ENCODE measurements at regions not wholly inside any gene's neighbourhood (a gene's known extent, or its start where the extent isn't known, plus 50 kb on each side); places are given as distances from the start of the nearest gene placed in this dataset.

DNA sequence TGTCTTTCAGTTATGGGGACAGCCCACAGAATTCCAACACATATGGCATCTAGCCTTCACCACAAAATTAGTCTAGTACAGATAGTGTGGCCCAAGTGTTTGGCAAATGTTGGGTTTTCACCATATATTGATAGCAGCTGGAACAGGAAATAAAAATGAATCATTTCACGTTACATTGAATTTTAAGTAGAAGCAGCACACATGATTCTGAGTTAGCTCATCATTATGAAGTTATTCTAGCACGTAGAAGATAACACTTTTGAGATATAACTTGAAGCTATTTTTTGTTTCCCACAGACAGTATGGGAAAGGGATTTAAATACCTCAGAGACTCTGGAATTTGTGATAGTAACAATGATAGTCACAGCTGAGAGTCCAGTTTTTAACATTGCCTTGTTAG lies 118.7 kb downstream of the FAT4 start:
- Mint-ChIP-seq H3K36me3 (ENCODE audit: low read depth) (peaks cover 55% of the 10 kb centered on the region), H3K27me3 (ENCODE audit: low read depth) (no peaks in the 10 kb centered on the region)

DNA sequence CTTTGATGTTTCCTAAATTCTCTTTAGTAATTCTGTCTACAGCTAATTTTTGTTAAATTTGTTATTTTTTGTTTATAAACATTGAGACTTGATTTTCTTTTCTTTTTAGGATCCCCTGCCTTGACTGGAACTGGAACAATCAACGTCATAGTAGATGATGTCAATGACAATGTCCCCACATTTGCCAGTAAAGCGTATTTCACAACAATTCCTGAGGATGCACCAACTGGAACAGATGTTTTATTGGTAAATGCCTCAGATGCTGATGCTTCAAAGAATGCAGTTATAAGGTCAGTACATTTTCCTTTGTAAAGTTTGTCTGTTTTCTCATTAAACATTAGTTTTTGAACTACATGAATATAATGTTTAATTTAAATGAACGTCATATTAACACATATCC lies 119.4 kb downstream of the FAT4 start:
- Mint-ChIP-seq H3K27ac (no peak overlapping the region), H3K4me1 (no peaks in the 10 kb centered on the region), H3K4me3 (no peak overlapping the region), H3K36me3 (ENCODE audit: low read depth) (peaks cover 58% of the 10 kb centered on the region), H3K9me3 (no peaks in the 10 kb centered on the region), H3K27me3 (ENCODE audit: low read depth) (no peaks in the 10 kb centered on the region)
- TF ChIP-seq, protein P1, sequence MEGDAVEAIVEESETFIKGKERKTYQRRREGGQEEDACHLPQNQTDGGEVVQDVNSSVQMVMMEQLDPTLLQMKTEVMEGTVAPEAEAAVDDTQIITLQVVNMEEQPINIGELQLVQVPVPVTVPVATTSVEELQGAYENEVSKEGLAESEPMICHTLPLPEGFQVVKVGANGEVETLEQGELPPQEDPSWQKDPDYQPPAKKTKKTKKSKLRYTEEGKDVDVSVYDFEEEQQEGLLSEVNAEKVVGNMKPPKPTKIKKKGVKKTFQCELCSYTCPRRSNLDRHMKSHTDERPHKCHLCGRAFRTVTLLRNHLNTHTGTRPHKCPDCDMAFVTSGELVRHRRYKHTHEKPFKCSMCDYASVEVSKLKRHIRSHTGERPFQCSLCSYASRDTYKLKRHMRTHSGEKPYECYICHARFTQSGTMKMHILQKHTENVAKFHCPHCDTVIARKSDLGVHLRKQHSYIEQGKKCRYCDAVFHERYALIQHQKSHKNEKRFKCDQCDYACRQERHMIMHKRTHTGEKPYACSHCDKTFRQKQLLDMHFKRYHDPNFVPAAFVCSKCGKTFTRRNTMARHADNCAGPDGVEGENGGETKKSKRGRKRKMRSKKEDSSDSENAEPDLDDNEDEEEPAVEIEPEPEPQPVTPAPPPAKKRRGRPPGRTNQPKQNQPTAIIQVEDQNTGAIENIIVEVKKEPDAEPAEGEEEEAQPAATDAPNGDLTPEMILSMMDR (IDR thresholded peaks at IDR 0.05; ENCODE audit: unreplicated experiment in 3 of 3): no peak

More for the DNA sequence above, 118.7 kb downstream of the FAT4 start:
- Mint-ChIP-seq H3K4me3 (no peak overlapping the region), H3K9me3 (no peaks in the 10 kb centered on the region), H3K27ac (peak overlapping the region in 1 of 3 experiments; percentile 49), H3K4me1 (no peaks in the 10 kb centered on the region)
- TF ChIP-seq, protein P1 (IDR thresholded peaks at IDR 0.05; ENCODE audit: unreplicated experiment in 3 of 3): no peak

DNA sequence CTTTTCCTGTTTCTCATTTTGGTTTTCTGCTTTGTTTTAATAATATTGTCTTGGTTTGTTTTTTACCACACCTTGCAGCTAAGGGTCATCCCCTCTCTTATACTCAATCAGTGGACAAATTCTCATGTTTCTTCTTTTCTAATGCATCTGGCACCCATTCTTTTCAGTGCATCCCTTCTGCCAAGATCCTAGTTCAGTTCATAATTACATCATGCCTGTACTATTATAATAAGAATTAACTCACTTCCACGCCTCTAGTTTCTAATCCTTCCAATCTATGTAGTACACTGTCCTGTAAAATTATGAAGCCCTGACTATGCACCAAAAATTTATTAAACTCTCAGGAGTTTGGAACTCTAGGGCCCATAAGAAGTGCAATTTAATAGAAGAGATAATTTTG lies 126.1 kb downstream of the FAT4 start:
- Mint-ChIP-seq H3K36me3 (ENCODE audit: low read depth) (peaks cover 51% of the 10 kb centered on the region), H3K4me1 (no peaks in the 10 kb centered on the region), H3K4me3 (no peak overlapping the region), H3K27ac (no peak overlapping the region), H3K9me3 (no peaks in the 10 kb centered on the region), H3K27me3 (ENCODE audit: low read depth) (no peaks in the 10 kb centered on the region)
- TF ChIP-seq, protein P1 (IDR thresholded peaks at IDR 0.05; ENCODE audit: unreplicated experiment in 3 of 3): no peak

DNA sequence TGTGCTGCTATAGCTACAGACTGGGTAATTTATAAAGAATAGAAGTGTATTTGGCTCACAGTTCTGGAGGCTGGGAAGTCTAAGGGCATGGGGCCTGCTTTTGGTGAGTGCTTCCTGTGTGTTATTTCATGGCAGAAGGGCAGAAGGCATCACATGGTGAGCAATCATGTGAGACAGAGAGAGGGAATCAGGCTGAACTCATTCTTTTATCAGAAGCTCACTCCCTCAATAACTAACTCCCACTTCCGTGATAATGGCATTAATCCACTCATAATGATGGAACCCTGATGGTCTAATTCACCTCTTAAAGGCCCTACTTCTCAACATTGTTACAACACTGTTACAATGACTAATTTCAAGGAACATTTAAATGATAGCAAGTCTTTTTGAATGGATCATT lies 129.4 kb downstream of the FAT4 start:
- TF ChIP-seq, protein P1 (IDR thresholded peaks at IDR 0.05; ENCODE audit: unreplicated experiment in 3 of 3): no peak
- H3K9me3 Mint-ChIP-seq: peaks cover 4% of the 10 kb centered on the region
- no peaks in the 10 kb centered on the region for H3K4me1 Mint-ChIP-seq
- no peak overlapping the region for H3K27ac Mint-ChIP-seq
- H3K27me3 Mint-ChIP-seq (ENCODE audit: low read depth): no peaks in the 10 kb centered on the region
- peaks cover 57% of the 10 kb centered on the region for H3K36me3 Mint-ChIP-seq (ENCODE audit: low read depth)
- H3K4me3 Mint-ChIP-seq: no peak overlapping the region

DNA sequence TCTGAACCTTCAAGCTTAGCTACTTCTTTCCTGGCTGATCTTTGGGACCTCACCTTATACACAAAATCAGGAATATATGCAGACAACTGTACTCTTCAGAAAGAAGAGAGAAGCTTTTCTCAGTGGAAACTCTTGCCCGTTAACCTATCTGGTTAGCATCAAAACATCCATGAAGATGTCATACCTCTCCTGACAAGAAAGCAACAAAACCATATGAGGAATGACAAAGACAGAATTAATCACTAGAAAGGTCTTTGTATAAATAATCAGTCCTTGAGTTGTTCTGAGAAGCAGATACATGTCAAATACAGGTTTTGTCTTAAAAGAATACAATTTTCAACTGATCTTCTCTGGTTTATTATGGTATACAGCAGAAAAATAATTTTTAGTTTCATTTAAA lies 130.8 kb downstream of the FAT4 start:
- Mint-ChIP-seq H3K9me3 (peaks cover 4% of the 10 kb centered on the region), H3K4me1 (no peaks in the 10 kb centered on the region), H3K4me3 (no peak overlapping the region), H3K27ac (no peak overlapping the region), H3K36me3 (ENCODE audit: low read depth) (peaks cover 59% of the 10 kb centered on the region), H3K27me3 (ENCODE audit: low read depth) (no peaks in the 10 kb centered on the region)
- TF ChIP-seq, protein P1 (IDR thresholded peaks at IDR 0.05; ENCODE audit: unreplicated experiment in 3 of 3): no peak

DNA sequence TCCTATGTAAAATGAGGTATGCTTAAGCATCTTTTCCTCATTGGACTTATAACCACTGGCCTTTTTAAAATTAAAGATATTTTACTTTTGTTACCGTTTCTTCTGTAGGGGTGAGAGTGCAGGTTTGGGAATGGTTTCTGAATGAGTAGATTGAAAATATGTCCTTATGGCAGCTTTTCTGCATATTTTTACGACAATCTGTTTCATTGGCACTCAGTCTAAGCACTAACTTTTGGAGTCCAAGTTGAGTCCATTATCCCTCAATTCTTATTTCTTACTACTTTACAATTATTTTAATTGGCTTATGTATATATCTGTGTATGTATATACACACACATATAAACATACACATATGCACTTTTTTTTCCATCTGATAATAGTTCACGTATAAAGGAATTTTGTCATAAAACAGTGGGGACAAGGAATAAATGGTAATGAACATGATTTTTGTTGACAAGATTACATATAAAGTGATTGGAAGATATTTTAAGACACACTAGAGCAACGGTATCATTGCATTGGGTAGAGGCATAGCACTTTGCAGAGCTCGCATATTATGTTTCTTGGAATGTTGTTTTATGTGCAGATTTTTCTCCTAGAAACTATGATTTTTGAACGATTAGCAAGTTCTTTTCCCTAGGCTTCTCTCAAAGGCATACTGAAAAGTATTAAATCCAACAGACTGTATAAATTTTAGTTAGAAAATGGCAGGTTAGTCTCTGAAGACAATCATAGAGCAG lies 133.0 kb downstream of the FAT4 start:
- TF ChIP-seq, protein P1 (IDR thresholded peaks at IDR 0.05; ENCODE audit: unreplicated experiment in 3 of 3): no peak
- Mint-ChIP-seq H3K4me3 (no peak overlapping the region), H3K27me3 (ENCODE audit: low read depth) (no peaks in the 10 kb centered on the region), H3K9me3 (peaks cover 4% of the 10 kb centered on the region), H3K27ac (no peak overlapping the region), H3K36me3 (ENCODE audit: low read depth) (peaks cover 77% of the 10 kb centered on the region), H3K4me1 (no peaks in the 10 kb centered on the region)

All from nephron (organoid).